ENCODE measurements at regions not wholly inside any gene's neighbourhood (a gene's known extent, or its start where the extent isn't known, plus 50 kb on each side); places are given as distances from the start of the nearest gene placed in this dataset.

DNA sequence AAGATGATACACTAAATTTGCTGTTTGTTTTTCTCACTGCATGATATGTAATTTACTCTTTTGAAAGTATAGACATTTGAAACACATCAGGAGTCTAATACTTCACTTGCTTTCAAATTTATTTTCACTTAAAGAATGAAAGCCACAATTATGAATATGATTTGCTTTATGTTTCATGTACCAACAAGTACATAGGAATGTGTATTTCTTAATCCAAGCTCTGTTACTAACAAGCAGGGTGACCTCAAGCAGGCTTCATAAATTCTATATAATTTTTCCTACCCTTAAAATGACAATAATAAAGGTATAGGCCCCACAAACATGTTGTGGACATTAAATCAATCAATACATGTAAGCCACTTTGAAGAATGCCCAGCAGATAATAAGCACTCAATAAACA lies 170.2 kb upstream of the P2RY1 start:
- TF ChIP-seq GABPA (IDR thresholded peaks at IDR 0.05; ENCODE audit: low read depth): no peak
- TF ChIP-seq, protein P1, sequence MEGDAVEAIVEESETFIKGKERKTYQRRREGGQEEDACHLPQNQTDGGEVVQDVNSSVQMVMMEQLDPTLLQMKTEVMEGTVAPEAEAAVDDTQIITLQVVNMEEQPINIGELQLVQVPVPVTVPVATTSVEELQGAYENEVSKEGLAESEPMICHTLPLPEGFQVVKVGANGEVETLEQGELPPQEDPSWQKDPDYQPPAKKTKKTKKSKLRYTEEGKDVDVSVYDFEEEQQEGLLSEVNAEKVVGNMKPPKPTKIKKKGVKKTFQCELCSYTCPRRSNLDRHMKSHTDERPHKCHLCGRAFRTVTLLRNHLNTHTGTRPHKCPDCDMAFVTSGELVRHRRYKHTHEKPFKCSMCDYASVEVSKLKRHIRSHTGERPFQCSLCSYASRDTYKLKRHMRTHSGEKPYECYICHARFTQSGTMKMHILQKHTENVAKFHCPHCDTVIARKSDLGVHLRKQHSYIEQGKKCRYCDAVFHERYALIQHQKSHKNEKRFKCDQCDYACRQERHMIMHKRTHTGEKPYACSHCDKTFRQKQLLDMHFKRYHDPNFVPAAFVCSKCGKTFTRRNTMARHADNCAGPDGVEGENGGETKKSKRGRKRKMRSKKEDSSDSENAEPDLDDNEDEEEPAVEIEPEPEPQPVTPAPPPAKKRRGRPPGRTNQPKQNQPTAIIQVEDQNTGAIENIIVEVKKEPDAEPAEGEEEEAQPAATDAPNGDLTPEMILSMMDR (IDR thresholded peaks at IDR 0.05; ENCODE audit: insufficient read depth, low read length): no peak
- TF ChIP-seq, protein P2, sequence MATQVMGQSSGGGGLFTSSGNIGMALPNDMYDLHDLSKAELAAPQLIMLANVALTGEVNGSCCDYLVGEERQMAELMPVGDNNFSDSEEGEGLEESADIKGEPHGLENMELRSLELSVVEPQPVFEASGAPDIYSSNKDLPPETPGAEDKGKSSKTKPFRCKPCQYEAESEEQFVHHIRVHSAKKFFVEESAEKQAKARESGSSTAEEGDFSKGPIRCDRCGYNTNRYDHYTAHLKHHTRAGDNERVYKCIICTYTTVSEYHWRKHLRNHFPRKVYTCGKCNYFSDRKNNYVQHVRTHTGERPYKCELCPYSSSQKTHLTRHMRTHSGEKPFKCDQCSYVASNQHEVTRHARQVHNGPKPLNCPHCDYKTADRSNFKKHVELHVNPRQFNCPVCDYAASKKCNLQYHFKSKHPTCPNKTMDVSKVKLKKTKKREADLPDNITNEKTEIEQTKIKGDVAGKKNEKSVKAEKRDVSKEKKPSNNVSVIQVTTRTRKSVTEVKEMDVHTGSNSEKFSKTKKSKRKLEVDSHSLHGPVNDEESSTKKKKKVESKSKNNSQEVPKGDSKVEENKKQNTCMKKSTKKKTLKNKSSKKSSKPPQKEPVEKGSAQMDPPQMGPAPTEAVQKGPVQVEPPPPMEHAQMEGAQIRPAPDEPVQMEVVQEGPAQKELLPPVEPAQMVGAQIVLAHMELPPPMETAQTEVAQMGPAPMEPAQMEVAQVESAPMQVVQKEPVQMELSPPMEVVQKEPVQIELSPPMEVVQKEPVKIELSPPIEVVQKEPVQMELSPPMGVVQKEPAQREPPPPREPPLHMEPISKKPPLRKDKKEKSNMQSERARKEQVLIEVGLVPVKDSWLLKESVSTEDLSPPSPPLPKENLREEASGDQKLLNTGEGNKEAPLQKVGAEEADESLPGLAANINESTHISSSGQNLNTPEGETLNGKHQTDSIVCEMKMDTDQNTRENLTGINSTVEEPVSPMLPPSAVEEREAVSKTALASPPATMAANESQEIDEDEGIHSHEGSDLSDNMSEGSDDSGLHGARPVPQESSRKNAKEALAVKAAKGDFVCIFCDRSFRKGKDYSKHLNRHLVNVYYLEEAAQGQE (IDR thresholded peaks at IDR 0.05; ENCODE audit: insufficient replicate concordance, low read depth): no peak
